ENCODE measurements at regions not wholly inside any gene's neighbourhood (a gene's known extent, or its start where the extent isn't known, plus 50 kb on each side); places are given as distances from the start of the nearest gene placed in this dataset.
"Not testable (repeated sequence)": the region's sequence is repeated elsewhere in the genome, so short reads cannot be mapped to it uniquely, and the experiment has no call there.

GRCh38 chr22:15772337-15772736 is 82.5 kb downstream of the POTEH start:
- H3K79me2 ChIP-seq (ENCODE audit: low read length); H3K4me2 ChIP-seq (ENCODE audit: low read length); H3K9me3 ChIP-seq (ENCODE audit: insufficient read depth, low read length); H3K4me1 ChIP-seq (ENCODE audit: low read length); H3K27ac ChIP-seq (ENCODE audit: low read length); H4K20me1 ChIP-seq (ENCODE audit: insufficient read depth, low read length); H3K4me3 ChIP-seq (ENCODE audit: low read length); H2AFZ ChIP-seq (ENCODE audit: low read depth, low read length); H3K36me3 ChIP-seq (replicated peaks; ENCODE audit: low read depth, low read length); H3K9ac ChIP-seq (ENCODE audit: low read length); H3K27me3 ChIP-seq (ENCODE audit: low read depth, low read length): not testable (repeated sequence)

GRCh38 chr22:15775118-15775517 is 85.3 kb downstream of the POTEH start:
- H3K27me3 ChIP-seq (ENCODE audit: low read depth, low read length); H3K4me2 ChIP-seq (ENCODE audit: low read length); H3K36me3 ChIP-seq (replicated peaks; ENCODE audit: low read depth, low read length); H3K4me3 ChIP-seq (ENCODE audit: low read length); H2AFZ ChIP-seq (ENCODE audit: low read depth, low read length); H3K9me3 ChIP-seq (ENCODE audit: insufficient read depth, low read length); H4K20me1 ChIP-seq (ENCODE audit: insufficient read depth, low read length); H3K79me2 ChIP-seq (ENCODE audit: low read length); H3K4me1 ChIP-seq (ENCODE audit: low read length); H3K9ac ChIP-seq (ENCODE audit: low read length); H3K27ac ChIP-seq (ENCODE audit: low read length): not testable (repeated sequence)

DNA sequence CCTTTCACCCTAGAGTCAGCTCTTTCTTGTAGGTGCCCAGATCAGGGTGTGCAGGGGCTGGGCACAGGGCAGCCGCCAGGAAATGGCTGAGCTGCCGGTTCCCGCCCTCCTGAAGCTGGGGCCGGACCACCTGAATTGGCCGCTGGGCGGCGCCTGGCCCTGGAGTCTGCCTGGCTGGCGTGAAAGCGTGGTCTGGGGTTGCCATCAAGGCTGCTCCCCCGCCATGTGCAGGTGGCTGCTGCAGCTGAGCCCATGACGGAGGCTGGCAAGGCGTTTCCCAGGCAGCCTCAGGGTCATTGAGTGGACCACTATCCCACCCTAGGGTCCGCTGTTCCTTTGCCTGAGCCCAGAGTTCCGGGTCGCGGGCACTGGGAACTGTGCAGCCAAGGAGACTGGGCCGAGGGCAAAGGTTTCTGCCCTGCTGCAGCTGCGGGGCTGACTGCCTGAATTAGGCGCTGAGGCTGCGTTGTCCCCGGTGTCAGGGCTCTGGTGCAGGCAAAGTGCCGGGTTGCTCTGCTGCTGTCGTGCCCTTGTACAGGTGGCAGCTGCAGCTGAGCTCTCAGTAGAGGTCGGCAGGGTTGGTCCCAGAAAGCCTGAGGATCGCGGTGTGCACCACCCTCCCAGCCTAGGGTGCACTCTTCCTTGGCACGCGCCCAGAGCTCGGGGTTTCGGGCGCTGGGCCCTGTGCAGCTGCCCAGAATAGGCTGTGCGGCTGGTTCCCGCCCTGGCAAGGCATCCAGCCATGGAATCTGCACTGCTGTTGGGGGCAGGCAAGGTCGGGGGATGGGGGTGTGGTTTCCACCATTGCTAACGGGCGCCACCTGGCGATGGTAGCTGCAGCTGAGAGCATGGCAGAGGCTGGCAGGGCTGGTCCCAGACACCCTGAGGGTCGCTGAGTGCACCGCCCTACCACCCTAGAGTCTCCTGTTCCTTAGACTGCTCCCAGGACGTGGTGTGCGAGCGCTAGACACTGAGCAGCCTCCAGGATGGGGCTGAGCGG is 86.1 kb downstream of the POTEH start:
- H3K27me3 ChIP-seq (ENCODE audit: low read depth, low read length); H3K9me3 ChIP-seq (ENCODE audit: insufficient read depth, low read length); H2AFZ ChIP-seq (ENCODE audit: low read depth, low read length); H3K9ac ChIP-seq (ENCODE audit: low read length); H3K36me3 ChIP-seq (replicated peaks; ENCODE audit: low read depth, low read length); H4K20me1 ChIP-seq (ENCODE audit: insufficient read depth, low read length); H3K27ac ChIP-seq (ENCODE audit: low read length); H3K79me2 ChIP-seq (ENCODE audit: low read length); H3K4me1 ChIP-seq (ENCODE audit: low read length): not testable (repeated sequence)
- TF ChIP-seq, protein P1, sequence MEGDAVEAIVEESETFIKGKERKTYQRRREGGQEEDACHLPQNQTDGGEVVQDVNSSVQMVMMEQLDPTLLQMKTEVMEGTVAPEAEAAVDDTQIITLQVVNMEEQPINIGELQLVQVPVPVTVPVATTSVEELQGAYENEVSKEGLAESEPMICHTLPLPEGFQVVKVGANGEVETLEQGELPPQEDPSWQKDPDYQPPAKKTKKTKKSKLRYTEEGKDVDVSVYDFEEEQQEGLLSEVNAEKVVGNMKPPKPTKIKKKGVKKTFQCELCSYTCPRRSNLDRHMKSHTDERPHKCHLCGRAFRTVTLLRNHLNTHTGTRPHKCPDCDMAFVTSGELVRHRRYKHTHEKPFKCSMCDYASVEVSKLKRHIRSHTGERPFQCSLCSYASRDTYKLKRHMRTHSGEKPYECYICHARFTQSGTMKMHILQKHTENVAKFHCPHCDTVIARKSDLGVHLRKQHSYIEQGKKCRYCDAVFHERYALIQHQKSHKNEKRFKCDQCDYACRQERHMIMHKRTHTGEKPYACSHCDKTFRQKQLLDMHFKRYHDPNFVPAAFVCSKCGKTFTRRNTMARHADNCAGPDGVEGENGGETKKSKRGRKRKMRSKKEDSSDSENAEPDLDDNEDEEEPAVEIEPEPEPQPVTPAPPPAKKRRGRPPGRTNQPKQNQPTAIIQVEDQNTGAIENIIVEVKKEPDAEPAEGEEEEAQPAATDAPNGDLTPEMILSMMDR (IDR thresholded peaks at IDR 0.05; ENCODE audit: low read depth, low read length), result peak; percentile 9; the same call in 1 of the 2 replicates
- H3K4me3 ChIP-seq (ENCODE audit: low read length), result 0 out of 2 replicates have a peak overlapping the region, but pooled peaks have one; percentile 22
- peak overlapping the region; percentile 40; the same call in 1 of the 2 replicates for H3K4me2 ChIP-seq (ENCODE audit: low read length)

DNA sequence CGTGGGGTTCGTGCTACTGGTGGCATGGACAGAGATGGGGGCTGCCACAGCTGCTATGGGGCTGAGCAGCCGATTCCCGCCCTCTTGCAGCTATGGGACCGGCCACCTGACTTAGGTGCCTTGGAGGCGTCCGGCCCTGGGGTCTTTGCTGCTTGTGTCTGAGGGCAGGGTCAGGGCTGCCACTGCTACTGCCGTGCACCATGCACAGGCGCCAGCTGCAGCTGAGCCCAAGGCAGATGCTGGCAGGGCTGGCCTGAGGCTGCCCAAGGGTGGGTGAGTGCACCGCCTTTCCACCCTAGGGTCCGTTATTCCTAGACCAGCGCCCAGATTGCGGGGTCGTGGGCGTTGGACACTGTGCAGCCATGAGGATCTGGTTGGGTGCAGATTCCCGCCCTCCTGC is 86.9 kb downstream of the POTEH start:
- H3K4me2 ChIP-seq (ENCODE audit: low read length); H3K79me2 ChIP-seq (ENCODE audit: low read length); H3K4me3 ChIP-seq (ENCODE audit: low read length); H3K9me3 ChIP-seq (ENCODE audit: insufficient read depth, low read length); H3K9ac ChIP-seq (ENCODE audit: low read length); H3K36me3 ChIP-seq (replicated peaks; ENCODE audit: low read depth, low read length); H2AFZ ChIP-seq (ENCODE audit: low read depth, low read length); H4K20me1 ChIP-seq (ENCODE audit: insufficient read depth, low read length); H3K27me3 ChIP-seq (ENCODE audit: low read depth, low read length); H3K4me1 ChIP-seq (ENCODE audit: low read length); H3K27ac ChIP-seq (ENCODE audit: low read length): not testable (repeated sequence)

DNA sequence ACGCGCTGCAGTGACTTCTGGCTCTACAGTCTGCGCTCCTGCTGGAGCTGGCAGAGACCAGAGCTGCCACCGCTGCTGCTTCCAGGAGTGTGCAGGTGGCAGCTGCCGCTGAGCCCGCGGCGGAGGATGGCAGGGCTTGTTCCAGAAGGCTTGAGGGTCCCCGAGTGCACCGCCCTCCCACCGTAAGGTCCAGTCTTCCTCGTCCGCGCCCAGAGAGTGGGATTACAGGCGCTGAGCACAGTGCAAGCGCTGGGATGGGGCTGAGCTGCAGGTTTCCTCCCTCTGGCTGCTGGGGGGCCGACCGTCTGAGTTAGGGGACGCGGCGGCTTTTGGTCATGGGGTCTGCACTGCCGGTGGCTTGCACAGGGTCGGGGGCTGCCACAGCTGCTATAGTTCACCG is 87.3 kb downstream of the POTEH start:
- H3K27me3 ChIP-seq (ENCODE audit: low read depth, low read length); H3K79me2 ChIP-seq (ENCODE audit: low read length); H3K27ac ChIP-seq (ENCODE audit: low read length); H4K20me1 ChIP-seq (ENCODE audit: insufficient read depth, low read length); H3K4me2 ChIP-seq (ENCODE audit: low read length); H3K4me1 ChIP-seq (ENCODE audit: low read length); H3K9me3 ChIP-seq (ENCODE audit: insufficient read depth, low read length); H3K9ac ChIP-seq (ENCODE audit: low read length); H3K36me3 ChIP-seq (replicated peaks; ENCODE audit: low read depth, low read length); H2AFZ ChIP-seq (ENCODE audit: low read depth, low read length); H3K4me3 ChIP-seq (ENCODE audit: low read length): not testable (repeated sequence)

GRCh38 chr22:15777557-15777956 is 87.7 kb downstream of the POTEH start:
- H3K4me1 ChIP-seq (ENCODE audit: low read length), result not testable (repeated sequence)

DNA sequence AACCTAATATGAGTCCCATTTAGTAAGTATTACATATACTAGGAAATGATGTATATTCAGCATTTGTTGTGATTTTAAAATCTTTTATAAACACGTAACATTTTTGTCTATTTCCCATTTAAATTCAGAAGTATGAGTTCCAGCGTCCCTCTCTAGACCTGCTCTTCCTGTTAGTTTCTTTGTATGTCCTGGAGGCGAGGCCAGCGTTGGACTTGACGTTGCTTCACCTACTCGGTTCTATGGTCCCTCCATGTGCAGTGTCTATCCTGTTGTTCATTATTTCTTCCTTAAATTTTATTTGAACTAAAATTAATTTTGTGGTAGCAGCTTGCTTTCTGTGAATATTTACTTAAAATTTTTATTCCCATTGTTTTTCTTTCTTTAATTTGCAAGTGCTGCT is 88.5 kb downstream of the POTEH start:
- H3K27me3 ChIP-seq (ENCODE audit: low read depth, low read length); H3K9me3 ChIP-seq (ENCODE audit: insufficient read depth, low read length); H3K36me3 ChIP-seq (replicated peaks; ENCODE audit: low read depth, low read length); H3K4me1 ChIP-seq (ENCODE audit: low read length); H3K9ac ChIP-seq (ENCODE audit: low read length); H2AFZ ChIP-seq (ENCODE audit: low read depth, low read length); H3K79me2 ChIP-seq (ENCODE audit: low read length); H3K4me2 ChIP-seq (ENCODE audit: low read length); H4K20me1 ChIP-seq (ENCODE audit: insufficient read depth, low read length); H3K27ac ChIP-seq (ENCODE audit: low read length); H3K4me3 ChIP-seq (ENCODE audit: low read length): not testable (repeated sequence)

More at GRCh38 chr22:15777557-15777956, 87.7 kb downstream of the POTEH start:
- H3K27ac ChIP-seq (ENCODE audit: low read length); H3K36me3 ChIP-seq (replicated peaks; ENCODE audit: low read depth, low read length); H3K4me2 ChIP-seq (ENCODE audit: low read length); H2AFZ ChIP-seq (ENCODE audit: low read depth, low read length); H3K4me3 ChIP-seq (ENCODE audit: low read length); H3K9me3 ChIP-seq (ENCODE audit: insufficient read depth, low read length); H4K20me1 ChIP-seq (ENCODE audit: insufficient read depth, low read length); H3K79me2 ChIP-seq (ENCODE audit: low read length); H3K27me3 ChIP-seq (ENCODE audit: low read depth, low read length); H3K9ac ChIP-seq (ENCODE audit: low read length): not testable (repeated sequence)

- H3K4me1 ChIP-seq (ENCODE audit: low read length); H3K4me2 ChIP-seq (ENCODE audit: low read length); H3K36me3 ChIP-seq (replicated peaks; ENCODE audit: low read depth, low read length); H3K27ac ChIP-seq (ENCODE audit: low read length); H3K4me3 ChIP-seq (ENCODE audit: low read length); H3K9ac ChIP-seq (ENCODE audit: low read length); H4K20me1 ChIP-seq (ENCODE audit: insufficient read depth, low read length); H2AFZ ChIP-seq (ENCODE audit: low read depth, low read length); H3K27me3 ChIP-seq (ENCODE audit: low read depth, low read length); H3K9me3 ChIP-seq (ENCODE audit: insufficient read depth, low read length): not testable (repeated sequence)
- H3K79me2 ChIP-seq (ENCODE audit: low read length), result peaks cover 11% of the 10 kb centered on the region
Observed at GRCh38 chr22:15781652-15782051, 91.8 kb downstream of the POTEH start.

DNA sequence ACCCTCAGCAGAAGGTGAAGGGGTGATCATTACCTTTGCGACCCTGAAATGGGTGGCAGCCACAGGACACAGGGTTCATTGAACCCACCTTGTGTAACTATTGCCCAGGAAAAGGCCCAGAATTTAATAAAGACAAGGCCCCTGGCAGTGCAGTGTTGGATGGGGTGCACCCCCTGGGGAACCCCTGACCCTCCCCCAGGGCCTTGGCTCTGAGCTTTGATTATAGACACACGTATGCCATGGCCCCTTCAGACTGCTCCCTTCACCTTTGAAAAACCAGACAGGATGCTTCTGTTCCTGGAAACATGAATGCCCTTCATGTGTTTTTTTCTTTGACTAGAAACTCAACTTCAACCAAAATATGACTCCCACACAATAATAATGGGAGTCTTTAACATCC is 93.1 kb downstream of the POTEH start:
- H3K9ac ChIP-seq (ENCODE audit: low read length); H3K9me3 ChIP-seq (ENCODE audit: insufficient read depth, low read length); H4K20me1 ChIP-seq (ENCODE audit: insufficient read depth, low read length); H3K4me1 ChIP-seq (ENCODE audit: low read length); H2AFZ ChIP-seq (ENCODE audit: low read depth, low read length); H3K27ac ChIP-seq (ENCODE audit: low read length); H3K36me3 ChIP-seq (replicated peaks; ENCODE audit: low read depth, low read length); H3K4me2 ChIP-seq (ENCODE audit: low read length); H3K27me3 ChIP-seq (ENCODE audit: low read depth, low read length); H3K4me3 ChIP-seq (ENCODE audit: low read length): not testable (repeated sequence)
- peaks cover 19% of the 10 kb centered on the region for H3K79me2 ChIP-seq (ENCODE audit: low read length)

Measured in OCI-LY3 (cell line).